SJSA1 (cell line): ENCODE measurements at regions not wholly inside any gene's neighbourhood (a gene's known extent, or its start where the extent isn't known, plus 50 kb on each side); places are given as distances from the start of the nearest gene placed in this dataset.
"Not testable (repeated sequence)": the region's sequence is repeated elsewhere in the genome, so short reads cannot be mapped to it uniquely, and the experiment has no call there.

ENCODE experiments used
- DNase-seq, 2 experiments: peaks; one replicate each; pipeline ENCODE4 v3.0.0-alpha.2; 2015 to 2020; ENCODE audit warnings: low spot score in 2 of 2, low read depth in 1 of 2
- H3K27ac ChIP-seq: fragments of 250-450 bp; sonication (Bioruptor Pico); 2 replicates; pipeline ENCODE4 v1.5.1; 2020; ENCODE audit warnings: mild to moderate bottlenecking, moderate library complexity
- H3K27me3 ChIP-seq: fragments of 250-450 bp; sonication (Bioruptor Pico); replicated peaks from 2 replicates; pipeline ENCODE4 v1.5.1; 2020; ENCODE audit warnings: mild to moderate bottlenecking, moderate library complexity
- H3K36me3 ChIP-seq: fragments of 250-450 bp; sonication (Bioruptor Pico); 2 replicates; pipeline ENCODE4 v1.5.1; 2020; ENCODE audit warnings: mild to moderate bottlenecking
- H3K4me1 ChIP-seq: fragments of 250-450 bp; sonication (Bioruptor Pico); replicated peaks from 2 replicates; pipeline ENCODE4 v1.6.1; 2021; ENCODE audit warnings: mild to moderate bottlenecking
- H3K4me3 ChIP-seq: fragments of 250-450 bp; sonication (Bioruptor Pico); 2 replicates; pipeline ENCODE4 v1.5.1; 2020; ENCODE audit warnings: mild to moderate bottlenecking
- H3K9me3 ChIP-seq: fragments of 250-450 bp; sonication (Bioruptor Pico); replicated peaks from 2 replicates; pipeline ENCODE4 v1.5.1; 2020; ENCODE audit warnings: mild to moderate bottlenecking

DNA sequence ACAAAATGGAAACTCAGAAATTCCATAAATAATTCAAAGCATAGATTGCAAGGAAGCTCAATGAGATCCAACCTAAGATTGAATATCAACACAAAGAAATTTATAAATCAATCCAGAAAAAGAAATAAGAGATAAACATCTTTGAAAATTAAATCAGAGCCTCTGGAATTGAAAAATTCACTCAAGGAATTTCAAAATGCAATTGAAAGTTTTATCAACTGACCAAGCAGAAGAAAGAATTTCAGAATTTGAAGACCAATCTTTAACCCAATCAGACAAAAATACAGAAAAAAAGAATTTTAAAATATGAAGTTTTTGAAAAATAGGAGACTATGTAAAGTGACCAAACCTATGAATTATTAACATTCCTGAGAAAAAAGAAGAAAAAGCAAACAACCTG, 134.1 kb downstream of the GASK1B start:
- Histone ChIP-seq H3K27me3 (no peaks in the 10 kb centered on the region), H3K4me1 (peaks cover 16% of the 10 kb centered on the region), H3K27ac (no peak overlapping the region), H3K36me3 (no peaks in the 10 kb centered on the region), H3K4me3 (no peak overlapping the region), H3K9me3 (no peaks in the 10 kb centered on the region)
- DNase-seq = no peak

DNA sequence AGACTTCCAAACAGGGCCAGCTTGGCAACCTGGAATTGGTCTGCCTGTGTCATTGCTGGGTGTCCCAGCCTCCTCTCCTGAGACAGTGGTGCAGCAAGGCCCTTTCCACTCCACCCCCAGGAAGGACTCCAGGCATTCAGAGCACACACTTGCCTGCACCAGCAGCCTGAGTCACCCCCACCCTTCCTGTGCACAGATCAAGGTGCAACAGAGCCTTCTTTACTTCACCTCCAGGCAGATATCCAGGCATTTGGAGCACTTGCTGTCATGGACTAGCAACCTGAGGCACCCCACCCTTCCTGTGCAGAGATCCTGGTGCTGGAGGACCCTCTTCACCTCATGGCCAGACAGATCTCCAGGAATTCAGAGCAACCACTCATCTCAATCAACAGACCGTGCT, 135.8 kb downstream of the GASK1B start:
- Histone ChIP-seq H3K36me3 (no peaks in the 10 kb centered on the region), H3K27me3 (no peaks in the 10 kb centered on the region), H3K27ac (no peak overlapping the region), H3K4me3 (no peak overlapping the region), H3K4me1 (peaks cover 6% of the 10 kb centered on the region), H3K9me3 (no peaks in the 10 kb centered on the region)
- DNase-seq = no peak

DNA sequence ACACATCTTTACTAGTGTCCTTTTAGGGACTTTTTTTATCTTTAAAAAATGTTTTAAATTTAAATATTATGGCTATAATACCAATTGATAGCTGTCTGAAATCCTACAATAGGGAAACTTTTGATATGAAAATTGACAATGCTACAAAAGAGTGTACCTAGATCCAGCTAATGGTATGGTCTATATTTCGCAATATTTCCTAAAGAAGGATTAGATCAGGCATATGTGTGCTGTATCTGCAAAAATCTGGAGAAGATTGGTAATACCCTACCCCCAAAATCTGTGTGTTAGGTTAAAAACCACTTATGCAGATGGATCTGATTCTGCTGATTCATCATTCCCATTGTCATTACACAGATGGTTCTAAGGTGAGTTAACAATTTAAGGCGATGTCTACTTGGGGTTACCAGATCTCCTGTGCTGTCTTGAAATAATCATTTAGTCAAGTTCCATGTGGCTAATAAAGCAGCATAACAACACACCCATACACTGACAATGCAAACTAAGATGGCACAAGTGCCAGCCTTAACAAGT, 137.1 kb downstream of the GASK1B start:
- H3K9me3 ChIP-seq = no peaks in the 10 kb centered on the region
- DNase-seq = no peak
- no peak overlapping the region for H3K4me3 ChIP-seq
- no peaks in the 10 kb centered on the region for H3K4me1 ChIP-seq
- H3K27ac ChIP-seq = no peak overlapping the region
- no peaks in the 10 kb centered on the region for H3K36me3 ChIP-seq
- no peaks in the 10 kb centered on the region for H3K27me3 ChIP-seq

DNA sequence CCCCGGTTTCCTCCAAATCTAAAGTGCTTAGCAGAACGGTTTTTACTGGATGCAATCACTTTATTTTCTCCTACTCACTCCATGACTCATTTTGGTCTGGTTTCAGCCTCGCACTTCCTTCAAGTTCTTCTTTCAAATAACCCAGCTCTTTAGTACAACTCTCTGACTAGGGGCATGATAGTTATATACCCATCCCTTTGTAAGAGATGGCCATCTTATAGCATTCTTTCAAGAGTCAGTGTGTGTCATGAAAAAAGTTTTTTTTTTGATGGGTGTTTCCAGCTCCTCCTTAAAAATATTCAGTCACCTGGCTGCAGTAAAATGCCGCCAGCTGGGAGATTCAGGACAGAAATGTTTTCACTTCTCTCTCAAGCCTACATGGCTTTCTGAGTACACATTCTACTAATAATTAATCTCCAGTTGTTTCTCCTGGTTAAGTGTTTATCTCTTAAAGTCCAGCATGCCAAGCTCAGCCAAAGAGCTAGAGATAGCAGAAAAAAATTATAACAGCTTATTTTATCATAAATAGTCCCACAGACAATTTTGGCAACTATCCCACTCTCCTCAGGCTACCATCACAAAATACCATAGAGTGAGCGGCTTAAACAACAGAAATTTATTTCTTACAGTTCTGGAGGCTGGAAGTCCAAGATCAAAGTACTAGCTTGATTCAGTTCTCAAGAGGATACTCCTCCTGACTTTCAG, 139.3 kb downstream of the GASK1B start:
- H3K4me1 ChIP-seq = no peaks in the 10 kb centered on the region
- no peaks in the 10 kb centered on the region for H3K36me3 ChIP-seq
- H3K4me3 ChIP-seq = no peak overlapping the region
- H3K9me3 ChIP-seq = no peaks in the 10 kb centered on the region; the same call in 1 of the 2 replicates
- DNase-seq = no peak
- H3K27ac ChIP-seq = no peak overlapping the region
- H3K27me3 ChIP-seq = no peaks in the 10 kb centered on the region

DNA sequence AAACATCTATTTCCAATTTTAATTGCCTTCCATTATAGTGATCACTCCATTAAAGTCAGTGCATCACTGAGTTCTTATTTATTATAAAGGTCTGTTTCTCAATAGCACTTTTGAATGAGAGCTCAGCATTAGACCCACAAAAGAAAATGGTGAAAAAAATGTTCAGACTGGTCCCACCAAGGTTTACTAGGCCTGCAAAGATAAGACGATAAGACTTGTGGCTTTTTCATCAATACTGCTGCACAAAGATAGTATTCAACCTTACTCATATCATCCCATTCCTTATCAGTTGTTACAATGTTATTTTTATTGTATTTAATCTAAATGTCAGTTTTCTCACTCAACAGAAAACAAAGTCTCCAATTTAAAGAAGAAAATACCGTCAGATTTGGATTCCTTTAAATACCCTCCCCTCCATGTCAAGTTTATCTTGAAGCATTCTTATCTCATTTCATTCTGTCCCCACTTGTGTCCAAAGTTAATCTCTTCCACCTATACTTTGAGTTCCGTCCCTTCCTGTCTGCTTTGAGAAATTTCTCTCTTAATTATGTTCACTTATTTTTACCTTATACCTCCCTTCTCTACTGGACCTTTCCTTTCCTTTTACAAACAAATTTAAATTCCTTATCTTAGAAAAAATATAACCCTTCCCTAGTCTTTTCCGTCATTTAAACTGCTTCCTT, 140.0 kb downstream of the GASK1B start:
- Histone ChIP-seq H3K27ac (no peak overlapping the region), H3K27me3 (no peaks in the 10 kb centered on the region), H3K4me3 (no peak overlapping the region), H3K4me1 (no peaks in the 10 kb centered on the region), H3K9me3 (no peaks in the 10 kb centered on the region; the same call in 1 of the 2 replicates), H3K36me3 (no peaks in the 10 kb centered on the region)
- DNase-seq = no peak

DNA sequence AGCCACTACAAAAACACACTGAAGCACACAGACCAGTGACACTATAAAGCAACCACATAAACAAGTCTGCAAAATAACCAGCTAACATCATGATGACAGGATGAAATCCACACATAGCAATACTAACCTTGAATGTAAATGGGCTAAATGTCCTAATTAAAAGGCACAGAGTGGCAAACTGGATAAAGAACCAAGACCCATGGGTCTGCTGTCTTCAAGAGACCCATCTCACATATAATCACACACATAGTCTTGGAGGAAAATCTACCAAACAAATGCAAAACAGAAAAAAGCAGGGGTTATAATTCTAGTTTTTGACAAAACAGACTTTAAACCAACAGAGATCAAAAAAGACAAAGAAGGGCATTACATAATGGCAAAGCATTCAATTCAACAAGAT, 144.4 kb downstream of the GASK1B start:
- H3K27me3 ChIP-seq, H3K4me1 ChIP-seq, DNase-seq, H3K36me3 ChIP-seq, H3K9me3 ChIP-seq, H3K4me3 ChIP-seq, H3K27ac ChIP-seq: not testable (repeated sequence)

DNA sequence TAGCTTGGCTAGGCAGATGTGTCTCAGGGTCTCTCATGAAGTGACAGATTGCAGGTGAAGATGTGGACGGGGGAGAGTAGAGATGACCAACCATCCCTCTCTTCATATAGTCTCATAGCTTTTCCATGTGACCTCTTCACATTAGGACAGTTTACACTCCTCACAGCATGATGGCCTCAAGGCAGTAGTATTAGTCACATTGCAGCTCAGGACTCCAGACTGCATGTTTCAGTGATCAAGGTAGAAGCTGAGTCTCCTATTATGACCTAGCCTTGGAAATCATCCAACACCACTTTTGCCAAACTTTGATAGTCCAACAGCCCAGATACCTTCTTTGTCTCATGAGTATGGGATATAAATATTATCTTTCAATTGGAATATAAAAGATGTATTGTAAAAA, 147.7 kb downstream of the GASK1B start:
- Histone ChIP-seq H3K4me1 (peaks cover 13% of the 10 kb centered on the region), H3K27me3 (no peaks in the 10 kb centered on the region), H3K4me3 (no peak overlapping the region), H3K27ac (no peak overlapping the region), H3K9me3 (no peaks in the 10 kb centered on the region; the same call in 1 of the 2 replicates), H3K36me3 (no peaks in the 10 kb centered on the region)
- no peak for DNase-seq

DNA sequence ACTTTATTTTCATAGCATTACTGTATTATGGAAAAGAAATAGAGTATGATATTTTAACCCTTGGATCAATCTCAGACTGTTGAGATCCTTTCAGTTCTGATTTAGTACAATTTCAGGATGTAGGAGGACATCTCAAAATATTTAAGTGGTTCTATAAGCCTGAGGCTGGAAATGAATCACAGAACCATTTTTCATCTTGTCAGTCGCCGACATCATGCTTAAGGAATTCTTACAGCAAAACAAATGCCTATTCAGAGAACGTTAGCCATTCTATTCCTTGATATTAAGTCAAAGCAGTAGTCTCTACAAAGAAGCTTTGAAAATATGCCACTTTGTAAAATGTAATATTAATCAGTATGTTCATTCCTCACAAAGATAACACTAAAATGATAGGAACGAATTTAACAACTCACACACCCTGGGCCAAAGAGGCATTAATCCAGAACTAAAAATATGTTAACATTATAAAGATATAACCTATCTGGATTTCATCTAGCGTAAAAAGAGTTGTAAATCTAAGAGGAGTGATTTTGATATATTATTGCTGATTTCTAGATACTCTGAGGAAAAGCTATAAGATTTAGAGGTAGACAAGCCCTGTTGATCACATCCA, 152.0 kb downstream of the GASK1B start:
- no peaks in the 10 kb centered on the region for H3K36me3 ChIP-seq
- no peaks in the 10 kb centered on the region for H3K27me3 ChIP-seq
- peaks cover 25% of the 10 kb centered on the region for H3K4me1 ChIP-seq
- peak overlapping the region; percentile 70 for H3K27ac ChIP-seq
- no peaks in the 10 kb centered on the region for H3K9me3 ChIP-seq
- H3K4me3 ChIP-seq = no peak overlapping the region
- DNase-seq = peak in 1 of 2 experiments; percentile 45

DNA sequence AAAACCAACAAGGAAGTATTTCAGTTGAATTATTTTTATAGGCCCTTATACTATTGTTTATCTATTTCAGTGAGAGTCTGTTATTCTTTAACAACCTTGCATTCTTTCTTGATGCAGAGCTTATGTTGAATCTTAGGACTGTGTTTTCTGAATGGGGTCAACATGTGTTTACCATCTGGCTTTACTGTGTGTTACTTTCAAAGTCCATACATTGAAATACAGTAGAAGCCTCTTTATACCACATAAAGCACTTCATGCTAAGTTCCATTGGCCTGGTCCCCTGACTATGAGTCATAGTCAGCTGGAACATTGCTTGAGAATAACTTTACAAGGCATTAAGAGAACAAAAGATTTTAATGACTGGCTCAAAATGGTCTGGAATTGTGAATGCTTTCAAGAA, 152.6 kb downstream of the GASK1B start:
- H3K9me3 ChIP-seq = no peaks in the 10 kb centered on the region
- peak in 1 of 2 experiments; percentile 78 for DNase-seq
- no peak overlapping the region for H3K4me3 ChIP-seq
- H3K4me1 ChIP-seq = peaks cover 30% of the 10 kb centered on the region
- peak overlapping the region; percentile 70 for H3K27ac ChIP-seq
- H3K36me3 ChIP-seq = no peaks in the 10 kb centered on the region
- H3K27me3 ChIP-seq = no peaks in the 10 kb centered on the region

DNA sequence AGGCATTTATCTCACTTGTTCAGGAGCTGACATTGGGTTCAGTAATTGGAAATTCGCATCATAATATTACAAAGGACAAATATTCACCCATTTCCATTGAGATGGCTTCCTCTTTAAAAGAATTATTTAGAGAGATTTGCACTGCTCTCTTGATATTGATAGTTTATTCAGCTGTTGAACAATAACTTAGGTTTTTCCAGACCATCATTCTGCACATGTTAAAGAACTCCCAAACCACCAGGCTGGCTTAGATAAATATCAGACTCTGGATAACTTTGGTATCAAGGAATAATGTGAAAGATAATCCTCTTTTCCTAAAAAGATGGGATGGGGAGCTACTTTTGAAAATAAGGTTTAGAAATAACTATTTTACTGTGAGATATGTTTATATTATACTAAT, 154.0 kb downstream of the GASK1B start:
- no peak overlapping the region for H3K27ac ChIP-seq

DNA sequence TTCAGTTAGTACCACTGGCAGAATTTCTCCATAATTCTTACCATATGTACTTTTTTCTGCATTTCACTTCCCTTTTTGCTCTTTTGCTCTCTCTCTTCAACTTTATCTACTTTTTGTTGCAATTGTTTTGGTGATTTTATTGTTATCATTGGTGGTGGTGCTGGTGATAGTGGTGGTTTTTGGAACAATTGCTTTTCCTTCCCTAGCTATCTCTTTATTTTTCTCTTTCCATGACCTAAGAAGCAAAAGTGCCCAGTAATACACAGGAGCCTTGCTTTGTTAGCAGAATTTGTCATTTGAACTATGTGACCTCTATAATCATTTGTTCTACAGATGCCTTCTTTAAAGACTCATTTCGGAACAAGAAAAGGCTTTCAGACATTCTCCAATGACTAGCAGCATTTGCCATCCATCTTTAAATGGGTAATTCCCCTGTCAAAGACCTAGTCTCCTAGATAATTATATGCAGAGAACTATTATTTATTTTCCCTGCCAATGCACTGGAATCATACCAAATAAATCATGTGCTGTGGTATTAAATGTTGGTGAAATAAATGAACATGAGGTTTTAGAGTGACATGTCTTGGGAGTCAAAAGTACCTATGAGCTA, 154.5 kb downstream of the GASK1B start:
- peaks cover 31% of the 10 kb centered on the region for H3K4me1 ChIP-seq
- H3K27me3 ChIP-seq = no peaks in the 10 kb centered on the region
- no peaks in the 10 kb centered on the region for H3K9me3 ChIP-seq
- no peak for DNase-seq
- H3K27ac ChIP-seq = no peak overlapping the region
- no peaks in the 10 kb centered on the region for H3K36me3 ChIP-seq
- no peak overlapping the region for H3K4me3 ChIP-seq

More for the DNA sequence above, 154.0 kb downstream of the GASK1B start:
- H3K4me1 ChIP-seq = peaks cover 31% of the 10 kb centered on the region
- H3K4me3 ChIP-seq = no peak overlapping the region
- no peaks in the 10 kb centered on the region for H3K9me3 ChIP-seq
- no peaks in the 10 kb centered on the region for H3K27me3 ChIP-seq
- no peak for DNase-seq
- no peaks in the 10 kb centered on the region for H3K36me3 ChIP-seq

DNA sequence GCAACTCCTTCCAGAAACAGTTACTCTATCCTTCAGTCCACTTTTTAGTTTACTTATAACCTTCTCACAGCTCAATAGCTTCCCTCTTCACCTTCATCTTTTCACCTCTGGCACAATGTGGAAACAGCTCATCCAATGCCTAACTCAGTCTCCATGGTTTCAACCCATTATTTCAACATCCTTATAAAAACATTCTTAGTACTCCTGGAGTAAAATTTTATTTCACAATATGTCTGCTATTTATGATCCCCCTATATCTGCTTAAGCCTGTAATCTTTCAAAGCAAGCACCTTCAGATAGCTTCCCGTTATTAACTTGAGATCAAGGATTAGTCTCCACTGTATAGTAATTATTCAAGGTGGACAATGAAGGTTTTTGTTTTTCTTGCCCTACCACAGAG, 156.3 kb downstream of the GASK1B start:
- Histone ChIP-seq H3K27ac (no peak overlapping the region), H3K36me3 (no peaks in the 10 kb centered on the region), H3K9me3 (no peaks in the 10 kb centered on the region), H3K4me3 (no peak overlapping the region), H3K27me3 (no peaks in the 10 kb centered on the region), H3K4me1 (peaks cover 31% of the 10 kb centered on the region)
- no peak for DNase-seq

DNA sequence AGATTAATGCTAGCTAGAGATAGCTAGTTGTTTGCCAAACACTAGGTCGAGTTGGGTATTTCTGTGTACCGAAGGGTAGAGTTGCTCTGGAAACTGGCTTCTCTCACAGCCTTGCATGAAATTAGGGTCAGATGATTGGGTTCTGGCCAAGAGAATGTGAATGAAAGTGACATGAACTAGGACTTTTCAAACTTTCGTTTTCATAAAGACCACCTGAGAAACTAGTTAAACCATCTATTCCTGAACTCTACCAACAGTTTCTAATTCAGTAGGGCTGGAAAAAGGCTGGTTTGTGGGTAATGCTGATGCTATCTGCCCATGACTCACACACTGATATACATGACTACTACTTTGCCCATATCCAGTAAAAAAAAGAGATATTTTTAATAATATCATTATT, 157.6 kb downstream of the GASK1B start:
- H3K9me3 ChIP-seq = no peaks in the 10 kb centered on the region
- no peak overlapping the region for H3K27ac ChIP-seq
- DNase-seq = no peak
- H3K27me3 ChIP-seq = no peaks in the 10 kb centered on the region
- no peak overlapping the region for H3K4me3 ChIP-seq
- H3K4me1 ChIP-seq = peaks cover 19% of the 10 kb centered on the region
- H3K36me3 ChIP-seq = no peaks in the 10 kb centered on the region

DNA sequence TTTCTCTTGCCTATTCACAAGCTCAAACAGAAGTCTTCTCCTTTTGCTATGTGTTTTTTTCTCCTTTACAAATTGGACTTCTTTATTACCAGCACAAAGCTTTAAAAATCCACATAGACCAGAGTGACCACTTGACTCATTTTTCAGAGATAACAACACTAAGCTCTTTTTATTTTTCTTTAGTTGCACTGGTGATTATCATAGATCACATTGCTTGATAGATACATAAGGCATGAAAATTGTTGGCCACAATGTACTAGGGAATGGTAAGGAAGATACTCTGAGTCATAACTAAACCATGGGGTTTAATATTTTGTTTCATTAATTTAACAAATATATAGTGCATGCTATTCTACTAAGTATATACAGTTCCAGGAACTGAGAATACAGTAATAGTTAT, 159.0 kb downstream of the GASK1B start:
- H3K4me3 ChIP-seq = no peak overlapping the region
- no peaks in the 10 kb centered on the region for H3K27me3 ChIP-seq
- no peak overlapping the region for H3K27ac ChIP-seq
- H3K4me1 ChIP-seq = peaks cover 11% of the 10 kb centered on the region; the same call in 1 of the 2 replicates
- no peaks in the 10 kb centered on the region for H3K9me3 ChIP-seq
- no peak for DNase-seq
- H3K36me3 ChIP-seq = no peaks in the 10 kb centered on the region
